SK-N-SH (cell line): ENCODE measurements at regions not wholly inside any gene's neighbourhood (a gene's known extent, or its start where the extent isn't known, plus 50 kb on each side); places are given as distances from the start of the nearest gene placed in this dataset.

ENCODE experiments used
- CTCF ChIA-PET: fragments of 300-600, 350-600 bp; formaldehyde crosslinking; extraction: SDS; loops from one replicate; lab custom pipeline; 2021; lab: Yijun Ruan, JAX
- POLR2A ChIA-PET: fragments of 350-600 bp; sonication (Branson Sonifier 250); formaldehyde crosslinking; extraction: SDS; loops from one replicate; lab custom pipeline; 2020; ENCODE audit warnings: antibody characterized with exemption, inconsistent platforms; lab: Yijun Ruan, JAX
- DNase-seq: peaks from one replicate; pipeline ENCODE4 v3.0.0; 2012
- H2AFZ ChIP-seq: fragments of 200-600 bp; sonication (generic); 2 replicates; pipeline ENCODE4 v1.8.1; 2016; ENCODE audit warnings: antibody characterized with exemption, mild to moderate bottlenecking, low read depth
- H3F3A ChIP-seq: fragments of 200-600 bp; sonication (generic); replicated peaks from 2 replicates; pipeline ENCODE3; 2016; ENCODE audit warnings: antibody characterized with exemption, mild to moderate bottlenecking; ENCODE audit not compliant: insufficient read depth
- H3K27ac ChIP-seq, 2 experiments: fragments of 200-500 bp in 1 of 2; fragments of 200-600 bp in 1 of 2; sonication (Bioruptor generic) in 1 of 2; sonication (generic), shearing (Covaris generic) in 1 of 2; 2 replicates each; pipeline versions ENCODE4 v1.5.1 to v1.6.1; 2014 to 2016; ENCODE audit warnings: low read depth in 2 of 2, inconsistent platforms in 1 of 2, low read length in 1 of 2, mild to moderate bottlenecking in 1 of 2, mixed read lengths in 1 of 2
- H3K27me3 ChIP-seq: fragments of 200-600 bp; sonication (generic), shearing (Covaris generic); 2 replicates; pipeline ENCODE4 v1.6.1; 2016; ENCODE audit warnings: mixed run types; ENCODE audit not compliant: insufficient read depth
- H3K36me3 ChIP-seq, 2 experiments: fragments of 200-500 bp in 1 of 2; fragments of 200-600 bp in 1 of 2; sonication (Bioruptor generic) in 1 of 2; sonication (generic) in 1 of 2; replicated peaks in 1 of 2; 2 replicates each; pipeline versions ENCODE3 to v1.5.1; 2014 to 2016; ENCODE audit warnings: low read length in 1 of 2, mild to moderate bottlenecking in 1 of 2; ENCODE audit not compliant: insufficient read depth in 2 of 2, control insufficient read depth in 1 of 2
- H3K4me1 ChIP-seq, 2 experiments: fragments of 200-500 bp in 1 of 2; fragments of 200-600 bp in 1 of 2; sonication (Bioruptor generic) in 1 of 2; sonication (generic), shearing (Covaris generic) in 1 of 2; 2 replicates each; pipeline versions ENCODE4 v1.5.1 to v1.6.1; 2014 to 2016; ENCODE audit warnings: low read depth in 1 of 2, low read length in 1 of 2, mixed run types in 1 of 2; ENCODE audit not compliant: insufficient read depth in 2 of 2, control insufficient read depth in 1 of 2
- H3K4me2 ChIP-seq: fragments of 200-600 bp; sonication (generic), shearing (Covaris generic); 2 replicates; pipeline ENCODE4 v1.6.1; 2017; ENCODE audit warnings: mixed run types
- H3K4me3 ChIP-seq, 2 experiments: fragments of 200-500 bp in 1 of 2; fragments of 200-600 bp in 1 of 2; sonication (Bioruptor generic) in 1 of 2; sonication (generic), shearing (Covaris generic) in 1 of 2; 2 replicates each; pipeline versions ENCODE4 v1.5.1 to v1.8.1; 2014 to 2016; ENCODE audit warnings: low read depth in 2 of 2, inconsistent platforms in 1 of 2, low read length in 1 of 2, mild to moderate bottlenecking in 1 of 2, mixed read lengths in 1 of 2, moderate library complexity in 1 of 2
- H3K79me2 ChIP-seq: fragments of 200-600 bp; sonication (generic); 2 replicates; pipeline ENCODE4 v1.8.1; 2017; ENCODE audit warnings: mild to moderate bottlenecking; ENCODE audit not compliant: insufficient read depth
- H3K9ac ChIP-seq: fragments of 200-600 bp; sonication (generic); 2 replicates; pipeline ENCODE4 v1.6.1; 2017; ENCODE audit warnings: mixed run types
- H3K9me2 ChIP-seq: fragments of 200-600 bp; sonication (generic); 2 replicates; pipeline ENCODE4 v1.6.1; 2017; ENCODE audit warnings: mixed run types
- H3K9me3 ChIP-seq: fragments of 200-600 bp; sonication (generic); 2 replicates; pipeline ENCODE4 v1.6.1; 2017; ENCODE audit warnings: mixed run types, mild to moderate bottlenecking, moderate library complexity
- H4K20me1 ChIP-seq: fragments of 200-600 bp; sonication (generic); 2 replicates; pipeline ENCODE4 v1.6.1; 2017; ENCODE audit warnings: mild to moderate bottlenecking, mixed run types; ENCODE audit not compliant: insufficient read depth
- CHD2 ChIP-seq: fragments of 150-350 bp; IDR thresholded peaks from 2 replicates; pipeline ENCODE4 v1.6.1; 2018; ENCODE audit warnings: low read length; ENCODE audit not compliant: partially characterized antibody
- FOSL2 ChIP-seq: IDR thresholded peaks from 2 replicates; pipeline ENCODE4 v1.4.0; 2012; ENCODE audit warnings: low read depth, mild to moderate bottlenecking, moderate library complexity, borderline replicate concordance
- IRF3 ChIP-seq: fragments of 150-350 bp; IDR thresholded peaks from 2 replicates; pipeline ENCODE4 v1.6.1; 2016; ENCODE audit warnings: mild to moderate bottlenecking, low read depth, low read length
- JUND ChIP-seq: IDR thresholded peaks from 2 replicates; pipeline ENCODE4 v1.4.0; 2012
- MXI1 ChIP-seq: IDR thresholded peaks from 2 replicates; pipeline ENCODE4 v1.6.1; 2012; ENCODE audit warnings: mild to moderate bottlenecking, low read depth, low read length, improper control_type of control experiment
- NRF1 ChIP-seq: IDR thresholded peaks from 2 replicates; pipeline ENCODE4 v1.6.1; 2012; ENCODE audit warnings: low read depth, mild to moderate bottlenecking, low read length
- PBX3 ChIP-seq: IDR thresholded peaks from 2 replicates; pipeline ENCODE4; 2012
- POLR2AphosphoS5 ChIP-seq: IDR thresholded peaks from 2 replicates; pipeline ENCODE4 v1.6.1; 2012; ENCODE audit warnings: low read depth, low read length
- SIN3A ChIP-seq: IDR thresholded peaks from 2 replicates; pipeline ENCODE4 v1.6.1; 2012; ENCODE audit warnings: low read depth, mild to moderate bottlenecking, low read length, moderate library complexity, borderline replicate concordance
- SMC3 ChIP-seq: IDR thresholded peaks from 2 replicates; pipeline ENCODE4 v1.6.1; 2012; ENCODE audit warnings: low read depth, low read length, improper control_type of control experiment
- TCF12 ChIP-seq: IDR thresholded peaks from 2 replicates; pipeline ENCODE4 v1.4.0; 2012
- TEAD4 ChIP-seq: IDR thresholded peaks from 2 replicates; pipeline ENCODE4 v1.4.0; 2012; ENCODE audit warnings: mild to moderate bottlenecking, borderline replicate concordance; ENCODE audit not compliant: insufficient read depth
- USF2 ChIP-seq: fragments of 150-350 bp; IDR thresholded peaks from 2 replicates; pipeline ENCODE4 v1.6.1; 2017; ENCODE audit warnings: antibody characterized with exemption, low read length, low read depth, borderline replicate concordance
- ZBTB33 ChIP-seq: IDR thresholded peaks from 2 replicates; pipeline ENCODE4 v1.4.0; 2012; ENCODE audit warnings: low read depth, borderline replicate concordance
- TF ChIP-seq, protein P1 (sequence below): IDR thresholded peaks from 2 replicates; pipeline ENCODE4 v1.6.1; 2012; ENCODE audit warnings: mild to moderate bottlenecking, low read depth, low read length, moderate library complexity

- no peaks in the 10 kb centered on the region for H3K27me3 ChIP-seq
- H3K36me3 ChIP-seq = no peaks in the 10 kb centered on the region
- H3K4me2 ChIP-seq = no peak overlapping the region
- no peak overlapping the region for H3K4me3 ChIP-seq
- TF ChIP-seq JUND (no peak), ZBTB33 (no peak), SMC3 (no peak), NRF1 (no peak), PBX3 (no peak), IRF3 (no peak), MXI1 (no peak), USF2 (no peak), SIN3A (no peak), TCF12 (no peak), FOSL2 (no peak), POLR2AphosphoS5 (no peak), TEAD4 (no peak), CHD2 (no peak)
- TF ChIP-seq, protein P1, sequence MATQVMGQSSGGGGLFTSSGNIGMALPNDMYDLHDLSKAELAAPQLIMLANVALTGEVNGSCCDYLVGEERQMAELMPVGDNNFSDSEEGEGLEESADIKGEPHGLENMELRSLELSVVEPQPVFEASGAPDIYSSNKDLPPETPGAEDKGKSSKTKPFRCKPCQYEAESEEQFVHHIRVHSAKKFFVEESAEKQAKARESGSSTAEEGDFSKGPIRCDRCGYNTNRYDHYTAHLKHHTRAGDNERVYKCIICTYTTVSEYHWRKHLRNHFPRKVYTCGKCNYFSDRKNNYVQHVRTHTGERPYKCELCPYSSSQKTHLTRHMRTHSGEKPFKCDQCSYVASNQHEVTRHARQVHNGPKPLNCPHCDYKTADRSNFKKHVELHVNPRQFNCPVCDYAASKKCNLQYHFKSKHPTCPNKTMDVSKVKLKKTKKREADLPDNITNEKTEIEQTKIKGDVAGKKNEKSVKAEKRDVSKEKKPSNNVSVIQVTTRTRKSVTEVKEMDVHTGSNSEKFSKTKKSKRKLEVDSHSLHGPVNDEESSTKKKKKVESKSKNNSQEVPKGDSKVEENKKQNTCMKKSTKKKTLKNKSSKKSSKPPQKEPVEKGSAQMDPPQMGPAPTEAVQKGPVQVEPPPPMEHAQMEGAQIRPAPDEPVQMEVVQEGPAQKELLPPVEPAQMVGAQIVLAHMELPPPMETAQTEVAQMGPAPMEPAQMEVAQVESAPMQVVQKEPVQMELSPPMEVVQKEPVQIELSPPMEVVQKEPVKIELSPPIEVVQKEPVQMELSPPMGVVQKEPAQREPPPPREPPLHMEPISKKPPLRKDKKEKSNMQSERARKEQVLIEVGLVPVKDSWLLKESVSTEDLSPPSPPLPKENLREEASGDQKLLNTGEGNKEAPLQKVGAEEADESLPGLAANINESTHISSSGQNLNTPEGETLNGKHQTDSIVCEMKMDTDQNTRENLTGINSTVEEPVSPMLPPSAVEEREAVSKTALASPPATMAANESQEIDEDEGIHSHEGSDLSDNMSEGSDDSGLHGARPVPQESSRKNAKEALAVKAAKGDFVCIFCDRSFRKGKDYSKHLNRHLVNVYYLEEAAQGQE = no peak
- no peaks in the 10 kb centered on the region for H3K9me3 ChIP-seq
- no peaks in the 10 kb centered on the region for H3K79me2 ChIP-seq
- DNase-seq = no peak
- no peak overlapping the region for H3K27ac ChIP-seq
- ChIA-PET POLR2A (no interaction called here), CTCF (no interaction called here)
- H3K9ac ChIP-seq = no peak overlapping the region
- no peaks in the 10 kb centered on the region for H3F3A ChIP-seq
- no peak overlapping the region for H2AFZ ChIP-seq
- H4K20me1 ChIP-seq = no peaks in the 10 kb centered on the region
- no peaks in the 10 kb centered on the region for H3K4me1 ChIP-seq
- no peaks in the 10 kb centered on the region for H3K9me2 ChIP-seq
Observed at GRCh38 chr2:146213674-146214073, 1631.2 kb upstream of the ACVR2A start.
